Fibroblast of lung (primary cell): ENCODE measurements at regions not wholly inside any gene's neighbourhood (a gene's known extent, or its start where the extent isn't known, plus 50 kb on each side); places are given as distances from the start of the nearest gene placed in this dataset.
"Not testable (repeated sequence)": the region's sequence is repeated elsewhere in the genome, so short reads cannot be mapped to it uniquely, and the experiment has no call there.

ENCODE experiments used
- CTCF ChIP-seq, 2 donors: IDR thresholded peaks in 1 of 2; conservative IDR thresholded peaks in 1 of 2; 1 replicate in 1 of 2; 2 replicates in 1 of 2; pipeline ENCODE4 v1.5.1; 2011 to 2012; ENCODE audit warnings: low read length in 2 of 2, control low read depth in 1 of 2, inconsistent platforms in 1 of 2, low read depth in 1 of 2, mild to moderate bottlenecking in 1 of 2
- EZH2 ChIP-seq: IDR thresholded peaks from 2 replicates; pipeline ENCODE4 v1.5.1; 2012; ENCODE audit warnings: low read length, control low read depth, mild to moderate bottlenecking; ENCODE audit errors: missing control alignments

GRCh38 chr1:198850966-198851365, 212.1 kb downstream of the PTPRC start:
- not testable (repeated sequence) for TF ChIP-seq CTCF (conservative IDR thresholded peaks at IDR 0.05 in 1 of 2, IDR thresholded peaks at IDR 0.05 in 1 of 2; ENCODE audit: low read depth in 1 of 2, low read length in 2 of 2); EZH2
